ENCODE measurements at regions not wholly inside any gene's neighbourhood (a gene's known extent, or its start where the extent isn't known, plus 50 kb on each side); places are given as distances from the start of the nearest gene placed in this dataset.

DNA sequence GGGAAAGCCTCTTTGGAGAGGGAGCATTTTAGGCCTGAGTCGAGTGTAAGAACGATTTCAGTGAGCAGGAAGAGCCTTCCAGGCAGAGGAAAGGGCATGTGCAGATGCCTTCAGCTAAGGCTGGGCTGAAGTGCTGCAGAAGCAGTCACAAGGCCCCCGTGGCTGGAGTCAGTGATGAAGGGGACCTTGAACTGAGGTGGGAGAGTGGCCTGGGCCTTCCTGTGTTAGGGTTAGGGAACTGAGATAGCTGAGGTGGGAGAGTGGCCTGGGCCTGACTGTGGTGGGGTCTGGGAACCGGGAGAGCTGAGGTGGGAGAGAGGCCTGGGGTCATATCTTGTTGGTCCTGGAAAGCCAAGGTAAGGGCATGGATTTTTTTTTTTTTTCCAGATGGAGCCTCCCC lies 50.9 kb upstream of the ETV3 start:
- Mint-ChIP-seq H3K36me3 (no peaks in the 10 kb centered on the region), H3K9me3 (no peaks in the 10 kb centered on the region), H3K4me1 (peaks cover 0 to 5% (median 3%) of the 10 kb centered on the region in 4 donors), H3K4me3 (no peak overlapping the region), H3K27me3 (peaks cover 22 to 50% of the 10 kb centered on the region in 2 donors), H3K27ac (no peak overlapping the region)
- Histone ChIP-seq H3K27ac (ENCODE audit: low read depth, low read length) (no peak overlapping the region), H3K36me3 (ENCODE audit: insufficient read depth, low read length) (no peaks in the 10 kb centered on the region), H3K4me3 (ENCODE audit: low read length in 2 of 2) (no peak overlapping the region), H3K9me3 (ENCODE audit: control insufficient read depth in 1 of 2, low read length in 2 of 2) (no peaks in the 10 kb centered on the region), H3K27me3 (ENCODE audit: insufficient read depth, low read length) (peaks cover 3% of the 10 kb centered on the region), H3K4me1 (ENCODE audit: insufficient read depth, low read length) (no peaks in the 10 kb centered on the region)
- intact Hi-C loops (cut with micrococcal nuclease): no loop called here
- DNase-seq: no peak
- POLR2A ChIA-PET (ENCODE audit: partially characterized antibody): no interaction called here
- CTCF ChIA-PET (ENCODE audit: partially characterized antibody): no interaction called here

All from CD4-positive, alpha-beta memory T cell (primary cell).